Thyroid gland (tissue), 4 donors: ENCODE measurements at regions not wholly inside any gene's neighbourhood (a gene's known extent, or its start where the extent isn't known, plus 50 kb on each side); places are given as distances from the start of the nearest gene placed in this dataset.

Experiments used
- CTCF ChIP-seq, 6 experiments: fragments of 200-600 bp in 3 of 6; fragments of 450-650 bp in 3 of 6; sonication (generic) in 3 of 6; IDR thresholded peaks; one replicate each; pipeline ENCODE4 v1.5.1; 2016 to 2019; ENCODE audit warnings: antibody characterized with exemption in 6 of 6, mild to moderate bottlenecking in 2 of 6, inconsistent platforms in 1 of 6, moderate library complexity in 1 of 6
- POLR2A ChIP-seq, 2 donors: fragments of 450-650 bp; IDR thresholded peaks; one replicate each; pipeline ENCODE4 v1.6.1; 2017; ENCODE audit warnings: antibody characterized with exemption in 2 of 2, mild to moderate bottlenecking in 2 of 2, moderate library complexity in 1 of 2

GRCh38 chr4:144294211-144294610 lies 153.7 kb upstream of the GYPA start:
- TF ChIP-seq CTCF (IDR thresholded peaks at IDR 0.05) (no peak), POLR2A (IDR thresholded peaks at IDR 0.05) (no peak)
